Suprapubic skin (tissue), 4 donors: ENCODE measurements at regions not wholly inside any gene's neighbourhood (a gene's known extent, or its start where the extent isn't known, plus 50 kb on each side); places are given as distances from the start of the nearest gene placed in this dataset.

Experiments used
- DNase-seq, 2 donors: peaks; one replicate each; pipeline ENCODE4 v3.0.0-alpha.2; 2019; ENCODE audit warnings: low spot score in 2 of 2
- H3K27ac ChIP-seq: fragments of 200-600 bp; sonication (generic); one replicate; pipeline ENCODE4 v1.5.1; 2019
- H3K27me3 ChIP-seq: fragments of 200-600 bp; sonication (generic); one replicate; pipeline ENCODE4 v1.5.1; 2019
- H3K36me3 ChIP-seq: fragments of 200-600 bp; sonication (generic); one replicate; pipeline ENCODE4 v1.5.1; 2019
- H3K4me1 ChIP-seq: fragments of 200-600 bp; sonication (generic); one replicate; pipeline ENCODE4 v1.5.1; 2019
- H3K4me3 ChIP-seq: fragments of 200-600 bp; sonication (generic); one replicate; pipeline ENCODE4 v1.5.1; 2019; ENCODE audit warnings: mild to moderate bottlenecking
- H3K9me3 ChIP-seq: fragments of 200-600 bp; sonication (generic); one replicate; pipeline ENCODE4 v1.5.1; 2019
- CTCF ChIP-seq, 2 donors: fragments of 200-600 bp in 1 of 2; fragments of 450-650 bp in 1 of 2; sonication (generic) in 1 of 2; IDR thresholded peaks; one replicate each; pipeline ENCODE4 v1.5.1; 2016 to 2019; ENCODE audit warnings: antibody characterized with exemption in 2 of 2, mild to moderate bottlenecking in 1 of 2, moderate library complexity in 1 of 2
- EP300 ChIP-seq: sonication (generic); formaldehyde crosslinking; IDR thresholded peaks from one replicate; pipeline ENCODE4 v1.6.1; 2017; ENCODE audit warnings: antibody characterized with exemption
- POLR2A ChIP-seq, 2 donors: fragments of 450-650 bp; IDR thresholded peaks; one replicate each; pipeline ENCODE4 v1.6.1; 2017; ENCODE audit warnings: antibody characterized with exemption in 2 of 2, mild to moderate bottlenecking in 2 of 2, moderate library complexity in 2 of 2
- POLR2AphosphoS5 ChIP-seq, 3 donors: sonication (generic); formaldehyde crosslinking; IDR thresholded peaks; one replicate each; pipeline ENCODE4 v1.6.1; 2017; ENCODE audit warnings: antibody characterized with exemption in 3 of 3
- WGBS: methylation state at CpG from one replicate; pipeline ENCODE4 v1.1.5; 2018; 5-methylcytosine and 5-hydroxymethylcytosine counted together

- H3K4me3 ChIP-seq: no peak overlapping the region
Measured at GRCh38 chr18:51668607-51669006, 471.1 kb upstream of the MEX3C start.

GRCh38 chr18:51686590-51686989 lies 489.1 kb upstream of the MEX3C start:
- no peak overlapping the region for H3K4me3 ChIP-seq
- no peaks in the 10 kb centered on the region for H3K4me1 ChIP-seq
- DNase-seq: no peak
- H3K27ac ChIP-seq: no peak overlapping the region
- H3K9me3 ChIP-seq: no peaks in the 10 kb centered on the region
- TF ChIP-seq POLR2AphosphoS5 (IDR thresholded peaks at IDR 0.05) (no peak), CTCF (IDR thresholded peaks at IDR 0.05) (no peak), POLR2A (IDR thresholded peaks at IDR 0.05) (no peak), EP300 (no peak)
- WGBS: 44% methylated on average over 7 of the region's 7 CpGs
- H3K27me3 ChIP-seq: no peaks in the 10 kb centered on the region
- no peaks in the 10 kb centered on the region for H3K36me3 ChIP-seq

More at GRCh38 chr18:51668607-51669006, 471.1 kb upstream of the MEX3C start:
- no peak overlapping the region for H3K27ac ChIP-seq
- no peak for DNase-seq
- no peak for TF ChIP-seq EP300
- TF ChIP-seq POLR2AphosphoS5 (IDR thresholded peaks at IDR 0.05): no peak
- TF ChIP-seq CTCF (IDR thresholded peaks at IDR 0.05): no peak
- no peak for TF ChIP-seq POLR2A (IDR thresholded peaks at IDR 0.05)
- H3K36me3 ChIP-seq: no peaks in the 10 kb centered on the region
- 46% methylated on average over 2 of the region's 2 CpGs for WGBS
- peaks cover 6% of the 10 kb centered on the region for H3K27me3 ChIP-seq
- no peaks in the 10 kb centered on the region for H3K9me3 ChIP-seq
- no peaks in the 10 kb centered on the region for H3K4me1 ChIP-seq

- DNase-seq: no peak
- TF ChIP-seq POLR2AphosphoS5 (IDR thresholded peaks at IDR 0.05): no peak
- 74% methylated on average over 2 of the region's 2 CpGs for WGBS
- no peaks in the 10 kb centered on the region for H3K36me3 ChIP-seq
- H3K27me3 ChIP-seq: no peaks in the 10 kb centered on the region
- H3K9me3 ChIP-seq: no peaks in the 10 kb centered on the region
- no peak overlapping the region for H3K27ac ChIP-seq
- no peak overlapping the region for H3K4me3 ChIP-seq
- no peaks in the 10 kb centered on the region for H3K4me1 ChIP-seq
Measured at GRCh38 chr18:51687845-51688585, 490.5 kb upstream of the MEX3C start.

GRCh38 chr18:51692612-51693011 lies 495.1 kb upstream of the MEX3C start:
- Histone ChIP-seq H3K27ac (no peak overlapping the region), H3K36me3 (no peaks in the 10 kb centered on the region), H3K9me3 (peaks cover 2% of the 10 kb centered on the region), H3K27me3 (no peaks in the 10 kb centered on the region), H3K4me1 (no peaks in the 10 kb centered on the region), H3K4me3 (no peak overlapping the region)
- TF ChIP-seq CTCF (IDR thresholded peaks at IDR 0.05): no peak
- no peak for TF ChIP-seq POLR2AphosphoS5 (IDR thresholded peaks at IDR 0.05)
- no peak for TF ChIP-seq POLR2A (IDR thresholded peaks at IDR 0.05)
- no peak for TF ChIP-seq EP300
- no peak for DNase-seq
- WGBS: 88% methylated on average over 2 of the region's 2 CpGs

- Histone ChIP-seq H3K36me3 (no peaks in the 10 kb centered on the region), H3K27ac (no peak overlapping the region), H3K4me3 (no peak overlapping the region), H3K4me1 (no peaks in the 10 kb centered on the region), H3K27me3 (no peaks in the 10 kb centered on the region), H3K9me3 (peaks cover 22% of the 10 kb centered on the region)
- no peak for DNase-seq
- TF ChIP-seq POLR2A (IDR thresholded peaks at IDR 0.05) (no peak), EP300 (no peak), POLR2AphosphoS5 (IDR thresholded peaks at IDR 0.05) (no peak), CTCF (IDR thresholded peaks at IDR 0.05) (no peak)
- WGBS: 69% methylated on average over 2 of the region's 2 CpGs
Measured at GRCh38 chr18:51711298-51711889, 513.9 kb upstream of the MEX3C start.
